ENCODE measurements at regions not wholly inside any gene's neighbourhood (a gene's known extent, or its start where the extent isn't known, plus 50 kb on each side); places are given as distances from the start of the nearest gene placed in this dataset.

GRCh38 chr5:50945139-50945538 is 278.7 kb downstream of the PARP8 start:
- TF ChIP-seq POLR2A (IDR thresholded peaks at IDR 0.05) (no peak), CTCF (IDR thresholded peaks at IDR 0.05) (no peak)
- DNase-seq (ENCODE audit: low spot score in 2 of 2): peak in 1 of 2 donors; percentile 61
- 85 to 95% methylated on average over 2 of the region's 2 CpGs for WGBS, 2 donors
- H3K4me3 ChIP-seq (ENCODE audit: low read depth, poor library complexity, severe bottlenecking): no peak overlapping the region
- intact Hi-C loops (cut with DNase I; ENCODE audit: low total_unique reads): no loop called here

GRCh38 chr5:50947906-50948683 is 281.7 kb downstream of the PARP8 start:
- intact Hi-C loops (cut with DNase I; ENCODE audit: low total_unique reads): no loop called here
- no peak overlapping the region for H3K4me3 ChIP-seq (ENCODE audit: low read depth, poor library complexity, severe bottlenecking)
- 65% methylated on average over 6 of the region's 6 CpGs for WGBS, 2 donors
- TF ChIP-seq POLR2A (IDR thresholded peaks at IDR 0.05) (no peak), CTCF (IDR thresholded peaks at IDR 0.05) (no peak)
- DNase-seq (ENCODE audit: low spot score in 2 of 2): no peak

GRCh38 chr5:50953290-50953689 is 286.9 kb downstream of the PARP8 start:
- 76 to 100% methylated on average over 1 of the region's 1 CpG for WGBS, 2 donors
- intact Hi-C loops (cut with DNase I; ENCODE audit: low total_unique reads): no loop called here
- no peak for DNase-seq (ENCODE audit: low spot score in 2 of 2)
- no peak overlapping the region for H3K4me3 ChIP-seq (ENCODE audit: low read depth, poor library complexity, severe bottlenecking)
- TF ChIP-seq POLR2A (IDR thresholded peaks at IDR 0.05): no peak
- TF ChIP-seq CTCF (IDR thresholded peaks at IDR 0.05): no peak

- intact Hi-C loops (cut with DNase I; ENCODE audit: low total_unique reads): no loop called here
- TF ChIP-seq CTCF (IDR thresholded peaks at IDR 0.05) (no peak), POLR2A (IDR thresholded peaks at IDR 0.05) (no peak)
- DNase-seq (ENCODE audit: low spot score in 2 of 2): no peak
- 21 to 28% methylated on average over 5 of the region's 5 CpGs for WGBS, 2 donors
- H3K4me3 ChIP-seq (ENCODE audit: low read depth, poor library complexity, severe bottlenecking): no peak overlapping the region
Measured at GRCh38 chr5:50958852-50959457, 292.5 kb downstream of the PARP8 start.

- intact Hi-C loops (cut with DNase I; ENCODE audit: low total_unique reads): loop anchor here (10.0 kb wide), 1 partner anchor 1042 kb away; no protein-coding TSS in a partner anchor
- TF ChIP-seq CTCF (IDR thresholded peaks at IDR 0.05): peak in 1 of 3 donors; percentile 55
- TF ChIP-seq POLR2A (IDR thresholded peaks at IDR 0.05): no peak
- peak; percentile 67 to 95 for DNase-seq (ENCODE audit: low spot score in 2 of 2)
- peak overlapping the region; percentile 16 for H3K4me3 ChIP-seq (ENCODE audit: low read depth, poor library complexity, severe bottlenecking)
- WGBS, 2 donors: 1% methylated on average over 44 of the region's 44 CpGs
Measured at GRCh38 chr5:50962934-50963872, 296.8 kb downstream of the PARP8 start.
